Testis (tissue), 2 donors: ENCODE measurements at regions not wholly inside any gene's neighbourhood (a gene's known extent, or its start where the extent isn't known, plus 50 kb on each side); places are given as distances from the start of the nearest gene placed in this dataset.

Experiments used
- POLR2A ChIP-seq: fragments of 450-650 bp; IDR thresholded peaks from one replicate; pipeline ENCODE4 v1.6.1; 2017; ENCODE audit warnings: antibody characterized with exemption, mild to moderate bottlenecking, moderate library complexity
- TF ChIP-seq, protein P1 (sequence below), 3 experiments: fragments of 450-650 bp in 2 of 3; fragments of 200-600 bp in 1 of 3; sonication (generic) in 1 of 3; IDR thresholded peaks; one replicate each; pipeline ENCODE4 v1.5.1; 2016 to 2019; ENCODE audit warnings: antibody characterized with exemption in 3 of 3, mild to moderate bottlenecking in 2 of 3, moderate library complexity in 1 of 3

- TF ChIP-seq, protein P1, sequence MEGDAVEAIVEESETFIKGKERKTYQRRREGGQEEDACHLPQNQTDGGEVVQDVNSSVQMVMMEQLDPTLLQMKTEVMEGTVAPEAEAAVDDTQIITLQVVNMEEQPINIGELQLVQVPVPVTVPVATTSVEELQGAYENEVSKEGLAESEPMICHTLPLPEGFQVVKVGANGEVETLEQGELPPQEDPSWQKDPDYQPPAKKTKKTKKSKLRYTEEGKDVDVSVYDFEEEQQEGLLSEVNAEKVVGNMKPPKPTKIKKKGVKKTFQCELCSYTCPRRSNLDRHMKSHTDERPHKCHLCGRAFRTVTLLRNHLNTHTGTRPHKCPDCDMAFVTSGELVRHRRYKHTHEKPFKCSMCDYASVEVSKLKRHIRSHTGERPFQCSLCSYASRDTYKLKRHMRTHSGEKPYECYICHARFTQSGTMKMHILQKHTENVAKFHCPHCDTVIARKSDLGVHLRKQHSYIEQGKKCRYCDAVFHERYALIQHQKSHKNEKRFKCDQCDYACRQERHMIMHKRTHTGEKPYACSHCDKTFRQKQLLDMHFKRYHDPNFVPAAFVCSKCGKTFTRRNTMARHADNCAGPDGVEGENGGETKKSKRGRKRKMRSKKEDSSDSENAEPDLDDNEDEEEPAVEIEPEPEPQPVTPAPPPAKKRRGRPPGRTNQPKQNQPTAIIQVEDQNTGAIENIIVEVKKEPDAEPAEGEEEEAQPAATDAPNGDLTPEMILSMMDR (IDR thresholded peaks at IDR 0.05), result no peak
- TF ChIP-seq POLR2A, result no peak
Observed at GRCh38 chr1:191943684-191944083, 214.6 kb upstream of the RGS18 start.
